Adrenal gland (tissue), 9 donors: ENCODE measurements at regions not wholly inside any gene's neighbourhood (a gene's known extent, or its start where the extent isn't known, plus 50 kb on each side); places are given as distances from the start of the nearest gene placed in this dataset.

Source experiments
- DNase-seq, 7 donors: peaks; one replicate each; pipeline ENCODE4 v3.0.0-alpha.2; 2019 to 2020
- H3K27ac ChIP-seq, 5 donors: fragments of 200-600 bp; sonication (generic) in 4 of 5; 1 replicate in 3 of 5; 2 replicates in 2 of 5; pipeline versions ENCODE4 v1.5.1 to v1.8.0; 2016 to 2020; ENCODE audit warnings: mild to moderate bottlenecking in 1 of 5
- H3K27me3 ChIP-seq: fragments of 200-600 bp; 2 replicates; pipeline ENCODE4 v1.8.0; 2021
- H3K36me3 ChIP-seq, 2 donors: fragments of 200-600 bp; replicated peaks in 1 of 2; 1 replicate in 1 of 2; 2 replicates in 1 of 2; pipeline versions ENCODE4 v1.5.1 to v1.8.0; 2018 to 2022
- H3K4me1 ChIP-seq, 2 donors: fragments of 200-600 bp; replicated peaks in 1 of 2; 1 replicate in 1 of 2; 2 replicates in 1 of 2; pipeline versions ENCODE4 v1.5.1 to v1.8.0; 2018 to 2021
- H3K4me3 ChIP-seq, 4 donors: fragments of 200-600 bp; sonication (generic) in 3 of 4; one replicate each; pipeline ENCODE4 v1.5.1; 2016 to 2018
- H3K9me3 ChIP-seq, 3 donors: fragments of 200-600 bp; sonication (generic) in 1 of 3; replicated peaks in 1 of 3; 1 replicate in 2 of 3; 2 replicates in 1 of 3; pipeline versions ENCODE4 v1.5.1 to v1.8.0; 2016 to 2021
- CTCF ChIP-seq, 6 experiments: fragments of 450-650 bp in 4 of 6; fragments of 200-600 bp in 2 of 6; sonication (generic) in 1 of 6; IDR thresholded peaks; 1 replicate in 5 of 6; 2 replicates in 1 of 6; pipeline versions ENCODE4 v1.5.1 to v1.8.0; 2016 to 2021; ENCODE audit warnings: antibody characterized with exemption in 6 of 6, mild to moderate bottlenecking in 2 of 6, moderate library complexity in 1 of 6
- POLR2A ChIP-seq, 2 donors: fragments of 450-650 bp; IDR thresholded peaks; one replicate each; pipeline ENCODE4 v1.6.1; 2017; ENCODE audit warnings: antibody characterized with exemption in 2 of 2, mild to moderate bottlenecking in 2 of 2, moderate library complexity in 1 of 2
- WGBS, 4 donors: extraction: QIAGEN DNeasy Blood & Tissue Kit in 2 of 4; methylation state at CpG; one replicate each; pipeline versions ENCODE4 v1.1.5 to v1.1.7; 2013 to 2017; 5-methylcytosine and 5-hydroxymethylcytosine counted together
- intact Hi-C, 2 donors: fragments of 100-400 bp; cut with DNase I; formaldehyde crosslinking; loops; one replicate each; pipeline versions ENCODE4 v1.14.1 to v1.15.0; 2022 to 2023
- donor health status: healthy with polysubstance abuse.
- donor health status: Bipolar disorder and iron deficiency.
- donor health status: DM: yes; HTN: yes; CAD: no.
- donor health status: DM: no; HTN: no; CAD: no.
- donor health status: DM: no; HTN: no; CAD: no.

- WGBS, 4 donors: 73 to 80% (median 75%) methylated on average over 3 of the region's 3 CpGs
- H3K4me3 ChIP-seq: no peak overlapping the region
- no peaks in the 10 kb centered on the region for H3K36me3 ChIP-seq
- TF ChIP-seq POLR2A (IDR thresholded peaks at IDR 0.05) (no peak), CTCF (IDR thresholded peaks at IDR 0.05) (no peak)
- H3K9me3 ChIP-seq: peaks cover 0 to 8% (median 0%) of the 10 kb centered on the region in 3 donors
- intact Hi-C loops: no loop called here
- no peaks in the 10 kb centered on the region for H3K27me3 ChIP-seq
- no peaks in the 10 kb centered on the region for H3K4me1 ChIP-seq
- H3K27ac ChIP-seq: no peak overlapping the region
- DNase-seq: no peak
These were observed 1307.8 kb upstream of the CELF2 start for GRCh38 chr10:9709849-9710248.

- H3K27ac ChIP-seq: no peak overlapping the region
- intact Hi-C loops: no loop called here
- TF ChIP-seq CTCF (IDR thresholded peaks at IDR 0.05) (no peak), POLR2A (IDR thresholded peaks at IDR 0.05) (no peak)
These were observed 1305.3 kb upstream of the CELF2 start for GRCh38 chr10:9712393-9712792.

GRCh38 chr10:9719246-9719645 is 1298.4 kb upstream of the CELF2 start:
- no peak for DNase-seq
- no peak overlapping the region for H3K27ac ChIP-seq
- H3K27me3 ChIP-seq: peaks cover 8% of the 10 kb centered on the region
- TF ChIP-seq CTCF (IDR thresholded peaks at IDR 0.05): no peak
- TF ChIP-seq POLR2A (IDR thresholded peaks at IDR 0.05): no peak
- H3K4me1 ChIP-seq: no peaks in the 10 kb centered on the region
- H3K4me3 ChIP-seq: no peak overlapping the region
- no peaks in the 10 kb centered on the region for H3K36me3 ChIP-seq
- 52 to 59% (median 55%) methylated on average over 2 of the region's 2 CpGs for WGBS, 4 donors
- intact Hi-C loops: no loop called here
- no peaks in the 10 kb centered on the region for H3K9me3 ChIP-seq

More at GRCh38 chr10:9712393-9712792, 1305.3 kb upstream of the CELF2 start:
- H3K4me1 ChIP-seq: no peaks in the 10 kb centered on the region
- peaks cover 0 to 8% (median 0%) of the 10 kb centered on the region in 3 donors for H3K9me3 ChIP-seq
- H3K4me3 ChIP-seq: no peak overlapping the region
- H3K36me3 ChIP-seq: no peaks in the 10 kb centered on the region
- peaks cover 8% of the 10 kb centered on the region for H3K27me3 ChIP-seq
- DNase-seq: no peak

- TF ChIP-seq POLR2A (IDR thresholded peaks at IDR 0.05): no peak
- no peak for TF ChIP-seq CTCF (IDR thresholded peaks at IDR 0.05)
- intact Hi-C loops: no loop called here
- DNase-seq: no peak
- H3K36me3 ChIP-seq: no peaks in the 10 kb centered on the region
- H3K4me1 ChIP-seq: no peaks in the 10 kb centered on the region
- no peak overlapping the region for H3K27ac ChIP-seq
- no peak overlapping the region for H3K4me3 ChIP-seq
- 56 to 65% (median 57%) methylated on average over 1 of the region's 1 CpG for WGBS, 4 donors
- no peaks in the 10 kb centered on the region for H3K9me3 ChIP-seq
- no peaks in the 10 kb centered on the region for H3K27me3 ChIP-seq
These were observed 1283.9 kb upstream of the CELF2 start for GRCh38 chr10:9733766-9734165.
